A549 (cell line): ENCODE measurements at regions not wholly inside any gene's neighbourhood (a gene's known extent, or its start where the extent isn't known, plus 50 kb on each side); places are given as distances from the start of the nearest gene placed in this dataset.

Experiments
- ATAC-seq, 2 experiments: fragments of 200-7000 bp in 1 of 2; fragments of >200 bp in 1 of 2; cut with Nextera tagmentation in 1 of 2; cut with Tn5 transposase in 1 of 2; 3 replicates each; pipeline versions ENCODE4 v1.8.0 to v1.9.1; 2018 to 2020; ENCODE audit warnings: mild to moderate bottlenecking in 1 of 2, moderate library complexity in 1 of 2
- CTCF ChIA-PET: fragments of 300-600 bp; sonication (Branson Sonifier 250); formaldehyde crosslinking; extraction: SDS; loops from one replicate; lab custom pipeline; 2021; ENCODE audit warnings: antibody characterized with exemption, inconsistent platforms; lab: Yijun Ruan, JAX
- POLR2A ChIA-PET: fragments of 350-600 bp; formaldehyde crosslinking; extraction: SDS; loops from one replicate; lab custom pipeline; 2021; ENCODE audit warnings: antibody characterized with exemption, inconsistent platforms; lab: Yijun Ruan, JAX
- DNase-seq, 2 experiments: peaks; one replicate each; pipeline versions ENCODE4 v3.0.0 to v3.0.0-alpha.2; 2011 to 2016; ENCODE audit warnings: low read depth in 1 of 2, low spot score in 1 of 2
- FAIRE-seq: peaks from 2 replicates; lab custom pipeline; 2011; peaks lifted over from hg19 to GRCh38; lab: Jason Lieb, UNC
- H3K27ac ChIP-seq, 2 experiments: fragments of >200 bp; sonication (Bioruptor Twin); formaldehyde crosslinking; 3 replicates each; pipeline ENCODE4 v1.5.1; 2016 to 2017
- H3K4me1 ChIP-seq: fragments of >200 bp; sonication (Bioruptor Twin); formaldehyde crosslinking; 3 replicates; pipeline ENCODE4 v1.6.1; 2016
- H3K4me2 ChIP-seq: fragments of >200 bp; sonication (Bioruptor Twin); formaldehyde crosslinking; 3 replicates; pipeline ENCODE4 v1.6.1; 2016
- H3K4me3 ChIP-seq: fragments of >200 bp; sonication (Bioruptor Twin); formaldehyde crosslinking; 3 replicates; pipeline ENCODE4 v1.5.1; 2016
- H3K9me3 ChIP-seq: fragments of >200 bp; sonication (Bioruptor Twin); formaldehyde crosslinking; 3 replicates; pipeline ENCODE4 v1.6.1; 2016
- BCL3 ChIP-seq: fragments of >200 bp; sonication (Bioruptor Twin); formaldehyde crosslinking; IDR thresholded peaks from 3 replicates; pipeline ENCODE4 v1.6.1; 2016
- BHLHE40 ChIP-seq: IDR thresholded peaks from 2 replicates; pipeline ENCODE4 v1.6.1; 2012; ENCODE audit warnings: low read depth, low read length, inconsistent platforms
- CBX8 ChIP-seq: fragments of 200-600 bp; sonication (generic); IDR thresholded peaks from 2 replicates; pipeline ENCODE4 v1.6.1; 2016
- CHD2 ChIP-seq: fragments of 150-350 bp; IDR thresholded peaks from 2 replicates; pipeline ENCODE4 v1.6.1; 2014; ENCODE audit warnings: low read length; ENCODE audit not compliant: partially characterized antibody
- CHD4 ChIP-seq: fragments of 200-600 bp; sonication (generic); IDR thresholded peaks from 2 replicates; pipeline ENCODE4 v1.6.1; 2016; ENCODE audit warnings: antibody characterized with exemption, mild to moderate bottlenecking, borderline replicate concordance
- EHF ChIP-seq: fragments of 250-450 bp; sonication (Bioruptor Pico); IDR thresholded peaks from 2 replicates; pipeline ENCODE4 v1.5.0; 2020; ENCODE audit warnings: mild to moderate bottlenecking
- EP300 ChIP-seq, 2 experiments: fragments of >200 bp; sonication (Bioruptor Twin); formaldehyde crosslinking; IDR thresholded peaks; 2 replicates in 1 of 2; 3 replicates in 1 of 2; pipeline ENCODE4 v1.6.1; 2016 to 2017
- FOSB ChIP-seq: fragments of 250-450 bp; sonication (Bioruptor Pico); IDR thresholded peaks from 2 replicates; pipeline ENCODE4 v1.5.0; 2020; ENCODE audit warnings: mild to moderate bottlenecking, moderate library complexity
- HMGXB4 ChIP-seq: fragments of 250-450 bp; sonication (Bioruptor Pico); IDR thresholded peaks from 2 replicates; pipeline ENCODE4 v1.5.0; 2021; ENCODE audit warnings: mild to moderate bottlenecking, moderate library complexity, borderline replicate concordance
- HOXB13 ChIP-seq: fragments of 250-450 bp; sonication (Bioruptor Pico); IDR thresholded peaks from 2 replicates; pipeline ENCODE4 v1.5.0; 2020; ENCODE audit warnings: low read depth, mild to moderate bottlenecking, moderate library complexity
- HOXB5 ChIP-seq: fragments of 250-450 bp; sonication (Bioruptor Pico); IDR thresholded peaks from 2 replicates; pipeline ENCODE4 v1.5.0; 2020; ENCODE audit warnings: mild to moderate bottlenecking, moderate library complexity
- JUN ChIP-seq, 2 experiments: fragments of >200 bp; sonication (Bioruptor Twin); formaldehyde crosslinking; IDR thresholded peaks; 2 replicates in 1 of 2; 3 replicates in 1 of 2; pipeline ENCODE4 v1.6.1; 2016 to 2017
- KDM1A ChIP-seq: fragments of 200-600 bp; sonication (generic); IDR thresholded peaks from 2 replicates; pipeline ENCODE4 v1.6.1; 2016; ENCODE audit warnings: low read depth, mild to moderate bottlenecking
- MAZ ChIP-seq: fragments of 150-350 bp; IDR thresholded peaks from 2 replicates; pipeline ENCODE4 v1.6.1; 2014; ENCODE audit warnings: antibody characterized with exemption, low read depth, low read length, borderline replicate concordance
- PBX3 ChIP-seq: IDR thresholded peaks from 2 replicates; pipeline ENCODE4 v1.6.1; 2012
- RARB ChIP-seq: fragments of 250-450 bp; sonication (Bioruptor Pico); IDR thresholded peaks from 2 replicates; pipeline ENCODE4 v1.8.0; 2021; ENCODE audit warnings: mild to moderate bottlenecking, moderate library complexity
- RFX5 ChIP-seq: fragments of 450-650 bp; IDR thresholded peaks from 2 replicates; pipeline ENCODE4 v1.7.1; 2014; ENCODE audit warnings: antibody characterized with exemption, mild to moderate bottlenecking, moderate library complexity
- RNF2 ChIP-seq: fragments of 200-600 bp; sonication (generic); IDR thresholded peaks from 2 replicates; pipeline ENCODE4 v1.6.1; 2016; ENCODE audit warnings: low read depth, mild to moderate bottlenecking, antibody characterized with exemption, moderate library complexity, borderline replicate concordance
- SREBF2 ChIP-seq: fragments of 450-650 bp; IDR thresholded peaks from 2 replicates; pipeline ENCODE4 v1.6.1; 2014; ENCODE audit warnings: mild to moderate bottlenecking, moderate library complexity
- TFCP2L1 ChIP-seq: fragments of 250-450 bp; sonication (Bioruptor Pico); IDR thresholded peaks from 2 replicates; pipeline ENCODE4 v1.5.0; 2021; ENCODE audit warnings: mild to moderate bottlenecking
- ZC3H11A ChIP-seq: fragments of 450-650 bp; IDR thresholded peaks from 2 replicates; pipeline ENCODE4 v1.6.1; 2014; ENCODE audit warnings: antibody characterized with exemption, mild to moderate bottlenecking
- WGBS: methylation state at CpG from one replicate; pipeline ENCODE4 v1.1.6; 2017; ENCODE audit errors: missing lambda C conversion rate; 5-methylcytosine and 5-hydroxymethylcytosine counted together
- TF ChIP-seq, protein P1 (sequence below): IDR thresholded peaks from 2 replicates; pipeline ENCODE4 v1.6.1; 2012
- TF ChIP-seq, protein P2 (sequence below): fragments of 250-450 bp; sonication (Bioruptor Pico); IDR thresholded peaks from 2 replicates; pipeline ENCODE4 v1.5.0; 2020; ENCODE audit warnings: low read depth, mild to moderate bottlenecking, moderate library complexity
- TF ChIP-seq, protein P3 (sequence below): fragments of 450-650 bp; IDR thresholded peaks from 2 replicates; pipeline ENCODE4 v1.6.1; 2014; ENCODE audit warnings: antibody characterized with exemption
- TF ChIP-seq, protein P4 (sequence below): fragments of >200 bp; sonication (Bioruptor Twin); formaldehyde crosslinking; IDR thresholded peaks from 3 replicates; pipeline ENCODE4 v1.5.1; 2016

- DNase-seq: peak in 1 of 2 experiments; percentile 3
- WGBS: 51% methylated on average over 5 of the region's 5 CpGs
- ChIA-PET POLR2A (no interaction called here), CTCF (interaction anchor here (0.6 to 1.8 kb wide), 3 partner anchors 17 to 481 kb away, joined by 3 to 4 read pairs (median 3); no protein-coding TSS in a partner anchor)
- Histone ChIP-seq H3K4me1 (no peaks in the 10 kb centered on the region; the same call in 2 of the 3 replicates), H3K9me3 (peaks cover 6% of the 10 kb centered on the region; the same call in 2 of the 3 replicates), H3K4me2 (no peak overlapping the region), H3K4me3 (no peak overlapping the region), H3K27ac (no peak overlapping the region)
- FAIRE-seq: no peak
- ATAC-seq: no peak
- TF ChIP-seq RNF2: no peak
- TF ChIP-seq PBX3: no peak
- no peak for TF ChIP-seq ZC3H11A
- no peak for TF ChIP-seq EP300 (IDR thresholded peaks at IDR 0.05)
- TF ChIP-seq, protein P1, sequence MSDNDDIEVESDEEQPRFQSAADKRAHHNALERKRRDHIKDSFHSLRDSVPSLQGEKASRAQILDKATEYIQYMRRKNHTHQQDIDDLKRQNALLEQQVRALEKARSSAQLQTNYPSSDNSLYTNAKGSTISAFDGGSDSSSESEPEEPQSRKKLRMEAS: no peak
- no peak for TF ChIP-seq FOSB
- TF ChIP-seq, protein P2, sequence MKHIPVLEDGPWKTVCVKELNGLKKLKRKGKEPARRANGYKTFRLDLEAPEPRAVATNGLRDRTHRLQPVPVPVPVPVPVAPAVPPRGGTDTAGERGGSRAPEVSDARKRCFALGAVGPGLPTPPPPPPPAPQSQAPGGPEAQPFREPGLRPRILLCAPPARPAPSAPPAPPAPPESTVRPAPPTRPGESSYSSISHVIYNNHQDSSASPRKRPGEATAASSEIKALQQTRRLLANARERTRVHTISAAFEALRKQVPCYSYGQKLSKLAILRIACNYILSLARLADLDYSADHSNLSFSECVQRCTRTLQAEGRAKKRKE: no peak
- no peak for TF ChIP-seq RFX5
- TF ChIP-seq HMGXB4 (CRISPR knock-in tag): no peak
- TF ChIP-seq HOXB5 (CRISPR knock-in tag): no peak
- no peak for TF ChIP-seq CBX8
- TF ChIP-seq, protein P3, sequence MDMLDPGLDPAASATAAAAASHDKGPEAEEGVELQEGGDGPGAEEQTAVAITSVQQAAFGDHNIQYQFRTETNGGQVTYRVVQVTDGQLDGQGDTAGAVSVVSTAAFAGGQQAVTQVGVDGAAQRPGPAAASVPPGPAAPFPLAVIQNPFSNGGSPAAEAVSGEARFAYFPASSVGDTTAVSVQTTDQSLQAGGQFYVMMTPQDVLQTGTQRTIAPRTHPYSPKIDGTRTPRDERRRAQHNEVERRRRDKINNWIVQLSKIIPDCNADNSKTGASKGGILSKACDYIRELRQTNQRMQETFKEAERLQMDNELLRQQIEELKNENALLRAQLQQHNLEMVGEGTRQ: no peak
- TF ChIP-seq SREBF2: no peak
- TF ChIP-seq, protein P4, sequence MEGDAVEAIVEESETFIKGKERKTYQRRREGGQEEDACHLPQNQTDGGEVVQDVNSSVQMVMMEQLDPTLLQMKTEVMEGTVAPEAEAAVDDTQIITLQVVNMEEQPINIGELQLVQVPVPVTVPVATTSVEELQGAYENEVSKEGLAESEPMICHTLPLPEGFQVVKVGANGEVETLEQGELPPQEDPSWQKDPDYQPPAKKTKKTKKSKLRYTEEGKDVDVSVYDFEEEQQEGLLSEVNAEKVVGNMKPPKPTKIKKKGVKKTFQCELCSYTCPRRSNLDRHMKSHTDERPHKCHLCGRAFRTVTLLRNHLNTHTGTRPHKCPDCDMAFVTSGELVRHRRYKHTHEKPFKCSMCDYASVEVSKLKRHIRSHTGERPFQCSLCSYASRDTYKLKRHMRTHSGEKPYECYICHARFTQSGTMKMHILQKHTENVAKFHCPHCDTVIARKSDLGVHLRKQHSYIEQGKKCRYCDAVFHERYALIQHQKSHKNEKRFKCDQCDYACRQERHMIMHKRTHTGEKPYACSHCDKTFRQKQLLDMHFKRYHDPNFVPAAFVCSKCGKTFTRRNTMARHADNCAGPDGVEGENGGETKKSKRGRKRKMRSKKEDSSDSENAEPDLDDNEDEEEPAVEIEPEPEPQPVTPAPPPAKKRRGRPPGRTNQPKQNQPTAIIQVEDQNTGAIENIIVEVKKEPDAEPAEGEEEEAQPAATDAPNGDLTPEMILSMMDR: no peak
- TF ChIP-seq EHF (CRISPR knock-in tag): no peak
- TF ChIP-seq CHD2: no peak
- TF ChIP-seq KDM1A: no peak
- TF ChIP-seq TFCP2L1 (CRISPR knock-in tag): no peak
- TF ChIP-seq JUN (IDR thresholded peaks at IDR 0.05): no peak
Observed at GRCh38 chr9:107946364-107947141, 457.0 kb upstream of the KLF4 start.

DNA sequence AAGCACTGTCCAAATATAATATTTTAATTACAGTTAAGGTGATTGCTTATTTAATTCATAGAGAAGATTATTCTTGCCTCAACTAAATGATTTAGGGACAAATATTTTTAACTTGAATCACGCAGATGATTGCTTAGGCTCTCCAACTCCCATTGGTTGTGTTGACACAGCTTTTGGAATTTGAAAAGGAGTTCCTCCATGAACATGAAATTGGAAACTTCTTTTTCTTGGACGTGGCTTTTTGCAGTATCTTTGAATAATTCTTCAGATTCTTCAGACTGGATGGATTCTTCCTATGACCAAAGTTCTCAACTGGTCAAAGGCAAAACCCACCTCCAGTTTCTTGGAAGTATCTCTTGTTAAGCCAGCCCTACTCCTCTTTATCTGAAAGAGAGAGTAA is 456.4 kb upstream of the KLF4 start:
- no peak overlapping the region for H3K27ac ChIP-seq
- POLR2A ChIA-PET: no interaction called here
- FAIRE-seq: no peak
- no peak for DNase-seq
- 51% methylated on average over 2 of the region's 2 CpGs for WGBS
- H3K4me3 ChIP-seq: no peak overlapping the region
- no peak for TF ChIP-seq CHD4
- TF ChIP-seq MAZ: no peak
- TF ChIP-seq, protein P3: no peak
- TF ChIP-seq ZC3H11A: no peak
- no peak for TF ChIP-seq BHLHE40
- no peak for TF ChIP-seq HOXB13 (CRISPR knock-in tag)
- no peak for TF ChIP-seq CBX8
- no peak for TF ChIP-seq RARB
- no peak for TF ChIP-seq HOXB5 (CRISPR knock-in tag)
- no peak for TF ChIP-seq KDM1A
- no peak for TF ChIP-seq BCL3
- TF ChIP-seq, all 56 proteins: peak for 0
- CTCF ChIA-PET: interaction anchor here (0.7 to 1.8 kb wide), 2 partner anchors 17 to 24 kb away, joined by 3 to 4 read pairs; no protein-coding TSS in a partner anchor
- ATAC-seq: no peak
- Histone ChIP-seq H3K9me3 (peaks cover 3% of the 10 kb centered on the region; the same call in 1 of the 3 replicates), H3K4me2 (no peak overlapping the region), H3K4me1 (no peaks in the 10 kb centered on the region; the same call in 2 of the 3 replicates)
